ENCODE measurements at regions not wholly inside any gene's neighbourhood (a gene's known extent, or its start where the extent isn't known, plus 50 kb on each side); places are given as distances from the start of the nearest gene placed in this dataset.

GRCh38 chr2:8204711-8205110 lies 477.1 kb upstream of the ID2 start:
- TF ChIP-seq CTCF (IDR thresholded peaks at IDR 0.05) (no peak), POLR2A (IDR thresholded peaks at IDR 0.05) (no peak)
